ENCODE measurements at regions not wholly inside any gene's neighbourhood (a gene's known extent, or its start where the extent isn't known, plus 50 kb on each side); places are given as distances from the start of the nearest gene placed in this dataset.

GRCh38 chr22:49138250-49138790, 689.4 kb downstream of the BRD1 start:
- DNase-seq, result no peak

- DNase-seq, result no peak
These were observed 690.4 kb downstream of the BRD1 start for GRCh38 chr22:49137206-49137840.

GRCh38 chr22:49136816-49137180, 690.9 kb downstream of the BRD1 start:
- DNase-seq, result no peak

- no peak for DNase-seq
These were observed 691.4 kb downstream of the BRD1 start for GRCh38 chr22:49136041-49136815.

- DNase-seq, result no peak
These were observed 693.6 kb downstream of the BRD1 start for GRCh38 chr22:49134076-49134475.

- DNase-seq, result no peak
These were observed 694.1 kb downstream of the BRD1 start for GRCh38 chr22:49133541-49133940.

- DNase-seq, result no peak
These were observed 695.7 kb downstream of the BRD1 start for GRCh38 chr22:49132009-49132408.

GRCh38 chr22:49129736-49130135, 697.9 kb downstream of the BRD1 start:
- no peak for DNase-seq

- no peak for DNase-seq
These were observed 698.8 kb downstream of the BRD1 start for GRCh38 chr22:49128874-49129273.

- DNase-seq, result no peak
These were observed 703.1 kb downstream of the BRD1 start for GRCh38 chr22:49124608-49125007.

- DNase-seq, result no peak
These were observed 704.0 kb downstream of the BRD1 start for GRCh38 chr22:49123621-49124192.

- no peak for DNase-seq
These were observed 708.1 kb downstream of the BRD1 start for GRCh38 chr22:49119551-49119952.

- no peak for DNase-seq
These were observed 709.6 kb downstream of the BRD1 start for GRCh38 chr22:49118065-49118464.

- DNase-seq, result no peak
These were observed 710.2 kb downstream of the BRD1 start for GRCh38 chr22:49117486-49117885.

GRCh38 chr22:49116486-49117120, 711.1 kb downstream of the BRD1 start:
- DNase-seq, result no peak

- no peak for DNase-seq
These were observed 711.7 kb downstream of the BRD1 start for GRCh38 chr22:49116021-49116420.

- DNase-seq, result no peak
These were observed 712.5 kb downstream of the BRD1 start for GRCh38 chr22:49115197-49115596.

- no peak for DNase-seq
These were observed 713.9 kb downstream of the BRD1 start for GRCh38 chr22:49113758-49114157.

GRCh38 chr22:49112661-49113626, 714.7 kb downstream of the BRD1 start:
- DNase-seq, result no peak

- DNase-seq, result no peak
These were observed 715.5 kb downstream of the BRD1 start for GRCh38 chr22:49112176-49112575.

- DNase-seq, result no peak
These were observed 716.6 kb downstream of the BRD1 start for GRCh38 chr22:49111085-49111484.

- no peak for DNase-seq
These were observed 718.9 kb downstream of the BRD1 start for GRCh38 chr22:49108636-49109315.
